GM23338 (cell line): ENCODE measurements at regions not wholly inside any gene's neighbourhood (a gene's known extent, or its start where the extent isn't known, plus 50 kb on each side); places are given as distances from the start of the nearest gene placed in this dataset.

Experiments used
- CTCF ChIP-seq, 2 experiments: fragments of 200-600 bp in 1 of 2; sonication (generic) in 1 of 2; conservative IDR thresholded peaks; 2 replicates each; pipeline versions ENCODE4 v1.5.1 to v1.6.1; 2016 to 2017; ENCODE audit warnings: antibody characterized with exemption in 2 of 2, low read depth in 2 of 2, mild to moderate bottlenecking in 2 of 2, moderate library complexity in 1 of 2
- EZH2 ChIP-seq: fragments of 200-600 bp; sonication (generic); IDR thresholded peaks from one replicate; pipeline ENCODE4 v1.8.0; 2017; ENCODE audit warnings: antibody characterized with exemption, mild to moderate bottlenecking, low read depth; ENCODE audit not compliant: unreplicated experiment
- EZH2phosphoT487 ChIP-seq: fragments of 200-600 bp; sonication (generic); IDR thresholded peaks from one replicate; pipeline ENCODE4 v1.8.1; 2018; ENCODE audit warnings: antibody characterized with exemption; ENCODE audit not compliant: unreplicated experiment
- POLR2AphosphoS5 ChIP-seq: IDR thresholded peaks from 2 replicates; pipeline ENCODE4 v1.6.1; 2016; ENCODE audit warnings: antibody characterized with exemption, low read depth
- REST ChIP-seq: IDR thresholded peaks from one replicate; pipeline ENCODE4 v1.6.1; 2018; ENCODE audit warnings: antibody characterized with exemption; ENCODE audit not compliant: unreplicated experiment
- STAT1 ChIP-seq: IDR thresholded peaks from one replicate; pipeline ENCODE4 v1.6.1; 2016; ENCODE audit warnings: antibody characterized with exemption; ENCODE audit not compliant: unreplicated experiment

GRCh38 chr20:4327956-4328355 is 78.9 kb upstream of the ADRA1D start:
- TF ChIP-seq CTCF (conservative IDR thresholded peaks at IDR 0.05; ENCODE audit: low read depth in 2 of 2): no peak
- TF ChIP-seq EZH2phosphoT487: no peak
- TF ChIP-seq POLR2AphosphoS5: no peak
- TF ChIP-seq REST: no peak
- TF ChIP-seq STAT1: no peak
- TF ChIP-seq EZH2: no peak
